PC-9 (cell line): ENCODE measurements at regions not wholly inside any gene's neighbourhood (a gene's known extent, or its start where the extent isn't known, plus 50 kb on each side); places are given as distances from the start of the nearest gene placed in this dataset.

ENCODE experiments used
- BruUV-seq: library from RNA; stranded (reverse); fragments of 400-500 nt; replicated peaks from 2 replicates; lab custom pipeline; 2021; lab: Mats Ljungman, UMichigan
- CTCF ChIA-PET: fragments of 300-600 bp; sonication (Branson Sonifier 250); formaldehyde crosslinking; loops from one replicate; lab custom pipeline; 2022; ENCODE audit warnings: antibody characterized with exemption; lab: Charles Lee
- POLR2A ChIA-PET: fragments of 300-600 bp; sonication (Branson Sonifier 250); formaldehyde crosslinking; loops from one replicate; lab custom pipeline; 2022; ENCODE audit warnings: antibody characterized with exemption; ENCODE audit not compliant: unreplicated experiment; lab: Charles Lee
- DNase-seq, 2 experiments: peaks; one replicate each; pipeline versions ENCODE4 v3.0.0 to v3.0.0-alpha.2; 2015 to 2022; ENCODE audit warnings: mixed read lengths in 1 of 2
- H2AFZ ChIP-seq: fragments of 200-600 bp; sonication (generic); 2 replicates; pipeline ENCODE4 v1.8.1; 2017; ENCODE audit warnings: antibody characterized with exemption
- H3F3A ChIP-seq: fragments of 200-600 bp; sonication (generic); 2 replicates; pipeline ENCODE4 v1.8.1; 2017; ENCODE audit warnings: antibody characterized with exemption, mild to moderate bottlenecking, low read depth; ENCODE audit not compliant: insufficient read depth
- H3K27ac ChIP-seq: fragments of 200-600 bp; sonication (generic); 2 replicates; pipeline ENCODE4 v1.6.1; 2016; ENCODE audit warnings: mixed run types
- H3K27me3 ChIP-seq: fragments of 200-600 bp; sonication (generic); 2 replicates; pipeline ENCODE4 v1.6.1; 2016; ENCODE audit warnings: low read depth, mixed run types; ENCODE audit not compliant: insufficient read depth
- H3K36me3 ChIP-seq: fragments of 200-600 bp; sonication (generic); 2 replicates; pipeline ENCODE4 v1.6.1; 2016; ENCODE audit warnings: low read depth, mixed run types
- H3K4me1 ChIP-seq: fragments of 200-600 bp; sonication (generic); replicated peaks from 2 replicates; pipeline ENCODE4 v1.6.1; 2016; ENCODE audit warnings: mixed run types; ENCODE audit not compliant: insufficient read depth
- H3K4me2 ChIP-seq: fragments of 200-600 bp; sonication (generic); 2 replicates; pipeline ENCODE4 v1.6.1; 2017; ENCODE audit warnings: mixed run types
- H3K4me3 ChIP-seq: fragments of 200-600 bp; sonication (generic); 2 replicates; pipeline ENCODE4 v1.6.1; 2016; ENCODE audit warnings: mixed run types
- H3K79me2 ChIP-seq: fragments of 200-600 bp; sonication (generic); 2 replicates; pipeline ENCODE4 v1.6.1; 2017; ENCODE audit warnings: low read depth, mixed run types
- H3K9me2 ChIP-seq: fragments of 200-600 bp; sonication (generic); 2 replicates; pipeline ENCODE4 v1.8.1; 2017; ENCODE audit warnings: mild to moderate bottlenecking; ENCODE audit not compliant: insufficient read depth
- H3K9me3 ChIP-seq: fragments of 200-600 bp; sonication (generic); 2 replicates; pipeline ENCODE4 v1.8.1; 2016; ENCODE audit warnings: low read depth; ENCODE audit not compliant: insufficient read depth
- H4K20me1 ChIP-seq: fragments of 200-600 bp; sonication (generic); 2 replicates; pipeline ENCODE4 v1.8.1; 2017; ENCODE audit not compliant: insufficient read depth
- EZH2 ChIP-seq: fragments of 200-600 bp; sonication (generic); IDR thresholded peaks from 2 replicates; pipeline ENCODE4 v1.8.0; 2017; ENCODE audit warnings: antibody characterized with exemption, low read depth
- intact Hi-C: fragments of 100-400 bp; cut with micrococcal nuclease; formaldehyde crosslinking; loops from one replicate; pipeline ENCODE4 v1.10.0; 2022; ENCODE audit not compliant: unreplicated experiment
- TF ChIP-seq, protein P1 (sequence below): fragments of 200-600 bp; sonication (generic); conservative IDR thresholded peaks from 2 replicates; pipeline ENCODE4 v1.6.1; 2017; ENCODE audit warnings: mixed run types, antibody characterized with exemption, mild to moderate bottlenecking, moderate library complexity

DNA sequence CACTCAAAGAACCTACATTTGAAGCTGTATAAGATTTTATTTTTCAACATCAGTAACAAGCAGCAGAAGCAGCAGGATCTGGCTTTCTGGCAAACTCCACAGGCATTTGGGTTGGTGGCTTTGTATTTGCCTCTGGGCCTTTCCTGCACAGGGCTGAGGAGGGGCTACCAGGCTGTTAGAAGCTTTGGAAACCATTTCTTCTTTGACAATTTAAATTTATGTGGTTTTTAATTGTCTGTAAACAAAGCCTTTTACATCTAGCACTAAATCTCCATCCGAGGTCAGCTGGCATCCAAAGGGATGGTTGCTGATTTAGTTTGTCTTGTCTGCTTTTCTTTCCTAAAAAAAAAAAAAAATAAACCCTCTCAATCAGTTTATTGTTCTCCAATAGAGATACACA is 127.5 kb upstream of the OBI1 start:
- H3K27ac ChIP-seq = no peak overlapping the region
- DNase-seq = no peak
- TF ChIP-seq, protein P1, sequence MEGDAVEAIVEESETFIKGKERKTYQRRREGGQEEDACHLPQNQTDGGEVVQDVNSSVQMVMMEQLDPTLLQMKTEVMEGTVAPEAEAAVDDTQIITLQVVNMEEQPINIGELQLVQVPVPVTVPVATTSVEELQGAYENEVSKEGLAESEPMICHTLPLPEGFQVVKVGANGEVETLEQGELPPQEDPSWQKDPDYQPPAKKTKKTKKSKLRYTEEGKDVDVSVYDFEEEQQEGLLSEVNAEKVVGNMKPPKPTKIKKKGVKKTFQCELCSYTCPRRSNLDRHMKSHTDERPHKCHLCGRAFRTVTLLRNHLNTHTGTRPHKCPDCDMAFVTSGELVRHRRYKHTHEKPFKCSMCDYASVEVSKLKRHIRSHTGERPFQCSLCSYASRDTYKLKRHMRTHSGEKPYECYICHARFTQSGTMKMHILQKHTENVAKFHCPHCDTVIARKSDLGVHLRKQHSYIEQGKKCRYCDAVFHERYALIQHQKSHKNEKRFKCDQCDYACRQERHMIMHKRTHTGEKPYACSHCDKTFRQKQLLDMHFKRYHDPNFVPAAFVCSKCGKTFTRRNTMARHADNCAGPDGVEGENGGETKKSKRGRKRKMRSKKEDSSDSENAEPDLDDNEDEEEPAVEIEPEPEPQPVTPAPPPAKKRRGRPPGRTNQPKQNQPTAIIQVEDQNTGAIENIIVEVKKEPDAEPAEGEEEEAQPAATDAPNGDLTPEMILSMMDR = no peak
- no peak for TF ChIP-seq EZH2
- H3K9me2 ChIP-seq = no peaks in the 10 kb centered on the region
- ChIA-PET CTCF (no interaction called here), POLR2A (no interaction called here)
- no peak overlapping the region for H3K4me2 ChIP-seq
- H3K4me1 ChIP-seq = no peaks in the 10 kb centered on the region
- H3K27me3 ChIP-seq = no peaks in the 10 kb centered on the region
- H3K79me2 ChIP-seq = no peaks in the 10 kb centered on the region
- no peaks in the 10 kb centered on the region for H3K9me3 ChIP-seq
- BruUV-seq = no TSS peak
- H4K20me1 ChIP-seq = no peaks in the 10 kb centered on the region
- intact Hi-C loops = no loop called here
- H3K36me3 ChIP-seq = no peaks in the 10 kb centered on the region
- no peak overlapping the region for H2AFZ ChIP-seq
- H3F3A ChIP-seq = no peaks in the 10 kb centered on the region
- no peak overlapping the region for H3K4me3 ChIP-seq

DNA sequence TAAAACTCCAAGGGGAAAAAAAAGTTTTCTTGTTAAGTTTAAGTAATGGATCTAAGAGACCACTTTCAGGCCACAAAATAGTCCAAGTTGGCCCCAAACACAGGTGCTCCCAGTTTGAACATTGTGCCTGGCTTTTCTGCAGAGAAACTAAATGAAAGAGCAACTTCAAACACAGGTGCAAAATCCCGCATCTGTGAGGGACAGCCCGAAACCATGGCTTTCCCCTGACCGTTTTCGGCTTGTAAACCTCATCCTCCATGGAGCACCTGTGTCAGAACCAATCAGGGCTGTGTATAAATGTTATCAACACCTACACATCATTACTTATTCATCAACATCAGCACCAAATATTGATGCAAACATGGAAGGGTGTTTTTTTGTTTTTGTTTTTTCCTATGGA is 126.8 kb upstream of the OBI1 start:
- H3F3A ChIP-seq = no peaks in the 10 kb centered on the region
- no peak for DNase-seq
- BruUV-seq = no TSS peak
- CTCF ChIA-PET = no interaction called here
- no peaks in the 10 kb centered on the region for H4K20me1 ChIP-seq
- TF ChIP-seq, protein P1 = no peak
- no peak for TF ChIP-seq EZH2
- POLR2A ChIA-PET = no interaction called here
- no peaks in the 10 kb centered on the region for H3K9me2 ChIP-seq
- H3K79me2 ChIP-seq = no peaks in the 10 kb centered on the region
- no peaks in the 10 kb centered on the region for H3K9me3 ChIP-seq
- intact Hi-C loops = no loop called here
- no peak overlapping the region for H3K27ac ChIP-seq
- H3K4me2 ChIP-seq = no peak overlapping the region
- no peaks in the 10 kb centered on the region for H3K27me3 ChIP-seq
- H3K36me3 ChIP-seq = no peaks in the 10 kb centered on the region
- no peak overlapping the region for H2AFZ ChIP-seq
- no peaks in the 10 kb centered on the region for H3K4me1 ChIP-seq
- no peak overlapping the region for H3K4me3 ChIP-seq

DNA sequence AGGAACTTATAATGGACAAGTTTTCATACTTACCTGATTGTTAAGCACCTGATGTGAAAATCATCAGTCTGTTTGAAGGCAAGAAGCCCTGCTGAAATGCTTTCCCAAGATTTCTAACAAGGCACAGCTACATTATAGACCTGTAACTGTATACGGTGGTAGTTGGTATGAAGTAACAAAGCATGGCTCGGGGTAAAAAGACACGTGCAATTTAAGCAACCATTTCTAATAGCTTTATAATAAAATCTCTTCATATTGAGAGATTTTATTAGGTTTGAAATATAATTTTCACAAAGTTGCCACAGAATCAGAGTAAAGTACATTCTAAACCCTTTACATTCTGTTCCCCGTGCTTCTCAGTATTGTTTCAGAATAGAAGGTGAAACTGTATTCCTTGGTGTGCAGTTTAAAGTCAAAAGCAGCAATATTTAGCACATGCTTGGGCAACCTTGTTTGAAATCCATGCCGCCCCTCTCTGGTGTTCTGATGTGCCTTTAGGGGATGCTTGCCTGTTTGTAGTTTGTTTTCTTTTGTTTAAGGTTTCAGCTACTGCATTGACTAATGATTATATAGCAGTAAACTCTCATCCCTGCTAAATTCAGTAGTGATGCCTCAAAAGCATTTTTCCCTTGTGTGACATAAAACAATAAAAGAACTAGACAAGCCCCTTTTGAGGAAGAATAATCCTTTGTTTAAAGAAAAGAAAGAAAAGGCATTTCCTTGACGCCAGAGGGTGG is 125.2 kb upstream of the OBI1 start:
- no peak for DNase-seq
- POLR2A ChIA-PET = no interaction called here
- no peak overlapping the region for H3K4me2 ChIP-seq
- TF ChIP-seq EZH2 = no peak
- TF ChIP-seq, protein P1 = no peak
- no TSS peak for BruUV-seq
- no peaks in the 10 kb centered on the region for H3K9me2 ChIP-seq
- H2AFZ ChIP-seq = 0 out of 2 replicates have a peak overlapping the region, but pooled peaks have one; percentile 27
- H3K4me1 ChIP-seq = no peaks in the 10 kb centered on the region
- H3K27me3 ChIP-seq = no peaks in the 10 kb centered on the region
- no peaks in the 10 kb centered on the region for H3K36me3 ChIP-seq
- no peaks in the 10 kb centered on the region for H4K20me1 ChIP-seq
- H3K9me3 ChIP-seq = no peaks in the 10 kb centered on the region
- H3K27ac ChIP-seq = no peak overlapping the region
- no peaks in the 10 kb centered on the region for H3K79me2 ChIP-seq
- intact Hi-C loops = no loop called here
- CTCF ChIA-PET = no interaction called here
- no peak overlapping the region for H3K4me3 ChIP-seq
- H3F3A ChIP-seq = no peaks in the 10 kb centered on the region
